Fibroblast of lung (primary cell): ENCODE measurements at regions not wholly inside any gene's neighbourhood (a gene's known extent, or its start where the extent isn't known, plus 50 kb on each side); places are given as distances from the start of the nearest gene placed in this dataset.

Experiments used
- DNase-seq, 2 donors: peaks; one replicate each; pipeline versions ENCODE4 v3.0.0 to v3.0.0-alpha.2; 2010; ENCODE audit warnings: low read depth in 2 of 2
- H2AFZ ChIP-seq: 2 replicates; pipeline ENCODE4 v1.5.1; 2012; ENCODE audit warnings: low read length, control low read depth, inconsistent platforms
- H3K27ac ChIP-seq: 2 replicates; pipeline ENCODE4 v1.5.1; 2011; ENCODE audit warnings: low read length, control low read depth; ENCODE audit not compliant: insufficient read depth
- H3K27me3 ChIP-seq: 2 replicates; pipeline ENCODE4 v1.5.1; 2011; ENCODE audit warnings: mild to moderate bottlenecking, low read length; ENCODE audit not compliant: control insufficient read depth, insufficient read depth
- H3K36me3 ChIP-seq: 2 replicates; pipeline ENCODE4 v1.5.1; 2011; ENCODE audit warnings: low read length; ENCODE audit not compliant: control insufficient read depth, insufficient read depth
- H3K4me1 ChIP-seq: 2 replicates; pipeline ENCODE4 v1.5.1; 2011; ENCODE audit warnings: low read length; ENCODE audit not compliant: control insufficient read depth, insufficient read depth; ENCODE audit errors: extremely low read depth
- H3K4me2 ChIP-seq: 2 replicates; pipeline ENCODE4 v1.5.1; 2011; ENCODE audit warnings: low read length, control low read depth; ENCODE audit not compliant: insufficient read depth; ENCODE audit errors: extremely low read depth
- H3K4me3 ChIP-seq, 4 experiments: fragments of 200-600 bp in 1 of 4; sonication (generic) in 1 of 4; replicated peaks in 1 of 4; 2 replicates each; pipeline ENCODE4 v1.5.1; 2011 to 2016; ENCODE audit warnings: low read length in 4 of 4, low read depth in 3 of 4, mild to moderate bottlenecking in 3 of 4, control low read depth in 2 of 4, inconsistent platforms in 1 of 4, mixed read lengths in 1 of 4; ENCODE audit not compliant: insufficient read depth in 1 of 4; ENCODE audit errors: control extremely low read depth in 1 of 4
- H3K79me2 ChIP-seq: 2 replicates; pipeline ENCODE4 v1.5.1; 2012; ENCODE audit warnings: mild to moderate bottlenecking, low read length, inconsistent platforms; ENCODE audit not compliant: control insufficient read depth, insufficient read depth
- H3K9ac ChIP-seq: 2 replicates; pipeline ENCODE4 v1.5.1; 2011; ENCODE audit warnings: mild to moderate bottlenecking, low read length, control low read depth; ENCODE audit not compliant: insufficient read depth
- H3K9me3 ChIP-seq: 2 replicates; pipeline ENCODE4 v1.5.1; 2012; ENCODE audit warnings: low read depth, low read length; ENCODE audit not compliant: control insufficient read depth, insufficient read depth
- H4K20me1 ChIP-seq: 2 replicates; pipeline ENCODE4 v1.5.1; 2011; ENCODE audit warnings: low read length; ENCODE audit not compliant: control insufficient read depth, insufficient read depth; ENCODE audit errors: extremely low read depth
- CTCF ChIP-seq, 2 donors: IDR thresholded peaks in 1 of 2; conservative IDR thresholded peaks in 1 of 2; 1 replicate in 1 of 2; 2 replicates in 1 of 2; pipeline ENCODE4 v1.5.1; 2011 to 2012; ENCODE audit warnings: low read length in 2 of 2, control low read depth in 1 of 2, inconsistent platforms in 1 of 2, low read depth in 1 of 2, mild to moderate bottlenecking in 1 of 2
- EZH2 ChIP-seq: IDR thresholded peaks from 2 replicates; pipeline ENCODE4 v1.5.1; 2012; ENCODE audit warnings: low read length, control low read depth, mild to moderate bottlenecking; ENCODE audit errors: missing control alignments

- DNase-seq = no peak
- Histone ChIP-seq H3K9me3 (no peaks in the 10 kb centered on the region), H3K4me3 (no peak overlapping the region), H2AFZ (no peak overlapping the region), H3K4me1 (no peaks in the 10 kb centered on the region), H3K27ac (no peak overlapping the region), H3K36me3 (no peaks in the 10 kb centered on the region), H3K79me2 (no peaks in the 10 kb centered on the region), H3K27me3 (no peaks in the 10 kb centered on the region), H3K4me2 (no peak overlapping the region), H3K9ac (no peak overlapping the region), H4K20me1 (no peaks in the 10 kb centered on the region)
- TF ChIP-seq EZH2 = no peak
- no peak for TF ChIP-seq CTCF (conservative IDR thresholded peaks at IDR 0.05 in 1 of 2, IDR thresholded peaks at IDR 0.05 in 1 of 2; ENCODE audit: low read depth in 1 of 2, low read length in 2 of 2)
Observed at GRCh38 chr14:83969998-83970397, 1559.9 kb upstream of the FLRT2 start.

DNA sequence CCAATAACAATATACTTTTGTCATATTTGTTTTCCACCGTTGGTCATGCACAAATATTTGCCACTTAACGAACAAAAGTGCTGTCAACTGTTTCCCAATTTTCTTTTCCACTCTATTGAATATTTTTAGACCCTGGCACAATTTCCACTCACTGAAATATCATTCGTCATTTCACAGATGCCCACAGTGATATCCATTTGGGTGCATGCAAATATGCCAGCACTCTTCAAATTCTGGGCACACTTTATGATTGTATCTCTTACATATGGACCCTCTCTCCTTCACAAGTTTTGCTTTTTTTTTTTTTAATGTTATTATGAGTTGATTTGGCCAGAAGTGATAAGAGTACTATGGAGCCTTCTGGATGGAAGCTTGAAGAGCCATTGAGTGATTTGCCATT lies 1557.3 kb upstream of the FLRT2 start:
- no peak overlapping the region for H3K4me2 ChIP-seq
- TF ChIP-seq CTCF (conservative IDR thresholded peaks at IDR 0.05 in 1 of 2, IDR thresholded peaks at IDR 0.05 in 1 of 2; ENCODE audit: low read depth in 1 of 2, low read length in 2 of 2) = no peak
- no peak for TF ChIP-seq EZH2
- H3K4me3 ChIP-seq = no peak overlapping the region
- H3K9ac ChIP-seq = no peak overlapping the region
- DNase-seq = no peak
- H3K79me2 ChIP-seq = no peaks in the 10 kb centered on the region
- no peaks in the 10 kb centered on the region for H3K4me1 ChIP-seq
- H2AFZ ChIP-seq = no peak overlapping the region
- no peaks in the 10 kb centered on the region for H4K20me1 ChIP-seq
- H3K9me3 ChIP-seq = no peaks in the 10 kb centered on the region
- H3K36me3 ChIP-seq = no peaks in the 10 kb centered on the region
- no peaks in the 10 kb centered on the region for H3K27me3 ChIP-seq
- no peak overlapping the region for H3K27ac ChIP-seq

- Histone ChIP-seq H4K20me1 (no peaks in the 10 kb centered on the region), H3K27me3 (no peaks in the 10 kb centered on the region), H3K27ac (no peak overlapping the region), H2AFZ (no peak overlapping the region), H3K9ac (no peak overlapping the region), H3K4me3 (no peak overlapping the region), H3K36me3 (no peaks in the 10 kb centered on the region), H3K4me2 (no peak overlapping the region), H3K79me2 (no peaks in the 10 kb centered on the region), H3K9me3 (no peaks in the 10 kb centered on the region), H3K4me1 (no peaks in the 10 kb centered on the region)
- DNase-seq = no peak
- TF ChIP-seq EZH2 (no peak), CTCF (conservative IDR thresholded peaks at IDR 0.05 in 1 of 2, IDR thresholded peaks at IDR 0.05 in 1 of 2; ENCODE audit: low read depth in 1 of 2, low read length in 2 of 2) (no peak)
Observed at GRCh38 chr14:83974647-83975163, 1555.2 kb upstream of the FLRT2 start.
